ENCODE measurements at regions not wholly inside any gene's neighbourhood (a gene's known extent, or its start where the extent isn't known, plus 50 kb on each side); places are given as distances from the start of the nearest gene placed in this dataset.

GRCh38 chr13:73403355-73404120 lies 344.7 kb downstream of the KLF5 start:
- H3K9me3 ChIP-seq = no peaks in the 10 kb centered on the region

GRCh38 chr13:73401769-73402168 lies 343.0 kb downstream of the KLF5 start:
- no peak for TF ChIP-seq EP300 (IDR thresholded peaks at IDR 0.05)
- TF ChIP-seq CTCF (IDR thresholded peaks at IDR 0.05) = no peak
- no peak for TF ChIP-seq POLR2AphosphoS5 (IDR thresholded peaks at IDR 0.05)
- TF ChIP-seq POLR2A (IDR thresholded peaks at IDR 0.05; ENCODE audit: low read depth) = no peak
- intact Hi-C loops (cut with DNase I) = no loop called here
- DNase-seq (ENCODE audit: extremely low spot score) = no peak
- Histone ChIP-seq H3K27me3 (no peaks in the 10 kb centered on the region), H3K36me3 (no peaks in the 10 kb centered on the region), H3K4me1 (no peaks in the 10 kb centered on the region), H3K27ac (replicated peaks in 1 of 4) (no peak overlapping the region), H3K4me3 (no peak overlapping the region), H3K9me3 (no peaks in the 10 kb centered on the region)
- 67% methylated on average over 2 of the region's 2 CpGs for WGBS

More at GRCh38 chr13:73403355-73404120, 344.7 kb downstream of the KLF5 start:
- H3K36me3 ChIP-seq = no peaks in the 10 kb centered on the region
- no peak overlapping the region for H3K4me3 ChIP-seq
- H3K4me1 ChIP-seq = no peaks in the 10 kb centered on the region
- WGBS = 83% methylated on average over 1 of the region's 1 CpG
- intact Hi-C loops (cut with DNase I) = no loop called here
- no peaks in the 10 kb centered on the region for H3K27me3 ChIP-seq
- no peak for DNase-seq (ENCODE audit: extremely low spot score)
- TF ChIP-seq POLR2A (IDR thresholded peaks at IDR 0.05; ENCODE audit: low read depth) (no peak), CTCF (IDR thresholded peaks at IDR 0.05) (no peak), POLR2AphosphoS5 (IDR thresholded peaks at IDR 0.05) (no peak), EP300 (IDR thresholded peaks at IDR 0.05) (no peak)
- H3K27ac ChIP-seq (replicated peaks in 1 of 4) = no peak overlapping the region

DNA sequence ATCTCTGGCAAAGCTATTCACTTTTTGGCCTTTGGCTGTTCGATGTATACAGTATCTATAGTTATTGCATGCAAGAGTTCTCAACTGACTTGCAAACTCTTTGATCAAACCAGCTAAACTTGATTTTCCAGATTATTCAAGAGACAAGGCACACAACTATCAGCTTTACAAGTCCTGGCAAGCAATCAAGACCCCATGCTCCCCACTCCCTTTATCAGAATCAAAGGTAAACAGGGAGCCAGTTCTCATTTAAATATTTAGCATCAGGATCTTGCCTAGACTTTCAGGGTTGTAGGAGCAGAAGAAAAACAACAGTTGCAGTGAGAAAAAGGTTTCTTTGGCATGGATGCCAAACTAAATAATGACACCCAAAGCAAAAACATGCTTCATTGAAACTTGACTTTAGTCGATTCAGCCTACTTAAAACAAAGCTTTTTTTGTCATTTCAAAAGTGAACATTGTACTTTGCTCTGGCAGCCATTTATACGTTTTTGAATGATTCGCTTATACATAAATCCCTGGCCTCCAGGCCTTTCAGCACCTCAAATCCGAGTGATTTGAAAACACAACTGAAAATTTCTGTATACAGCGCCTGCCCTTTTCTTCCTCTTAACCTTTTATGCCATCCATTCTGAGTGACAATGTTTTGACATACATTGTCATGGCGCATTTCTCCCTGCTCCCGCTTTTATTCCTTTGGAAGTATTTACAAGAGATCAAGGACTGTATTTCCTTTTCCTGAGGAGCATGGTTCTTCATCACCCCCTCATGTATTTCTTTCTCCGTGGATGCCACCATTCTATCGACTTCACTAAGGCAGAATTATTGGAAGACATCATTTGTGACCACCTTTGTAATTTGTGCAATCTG lies 340.8 kb downstream of the KLF5 start:
- H3K4me1 ChIP-seq = no peaks in the 10 kb centered on the region
- H3K27me3 ChIP-seq = no peaks in the 10 kb centered on the region
- intact Hi-C loops (cut with DNase I) = no loop called here
- TF ChIP-seq CTCF (IDR thresholded peaks at IDR 0.05) = no peak
- TF ChIP-seq POLR2AphosphoS5 (IDR thresholded peaks at IDR 0.05) = no peak
- TF ChIP-seq EP300 (IDR thresholded peaks at IDR 0.05) = no peak
- TF ChIP-seq POLR2A (IDR thresholded peaks at IDR 0.05; ENCODE audit: low read depth) = no peak
- H3K27ac ChIP-seq (replicated peaks in 1 of 4) = no peak overlapping the region
- WGBS = 63% methylated on average over 10 of the region's 10 CpGs
- no peaks in the 10 kb centered on the region for H3K36me3 ChIP-seq
- H3K4me3 ChIP-seq = no peak overlapping the region
- no peaks in the 10 kb centered on the region for H3K9me3 ChIP-seq
- DNase-seq (ENCODE audit: extremely low spot score) = no peak

DNA sequence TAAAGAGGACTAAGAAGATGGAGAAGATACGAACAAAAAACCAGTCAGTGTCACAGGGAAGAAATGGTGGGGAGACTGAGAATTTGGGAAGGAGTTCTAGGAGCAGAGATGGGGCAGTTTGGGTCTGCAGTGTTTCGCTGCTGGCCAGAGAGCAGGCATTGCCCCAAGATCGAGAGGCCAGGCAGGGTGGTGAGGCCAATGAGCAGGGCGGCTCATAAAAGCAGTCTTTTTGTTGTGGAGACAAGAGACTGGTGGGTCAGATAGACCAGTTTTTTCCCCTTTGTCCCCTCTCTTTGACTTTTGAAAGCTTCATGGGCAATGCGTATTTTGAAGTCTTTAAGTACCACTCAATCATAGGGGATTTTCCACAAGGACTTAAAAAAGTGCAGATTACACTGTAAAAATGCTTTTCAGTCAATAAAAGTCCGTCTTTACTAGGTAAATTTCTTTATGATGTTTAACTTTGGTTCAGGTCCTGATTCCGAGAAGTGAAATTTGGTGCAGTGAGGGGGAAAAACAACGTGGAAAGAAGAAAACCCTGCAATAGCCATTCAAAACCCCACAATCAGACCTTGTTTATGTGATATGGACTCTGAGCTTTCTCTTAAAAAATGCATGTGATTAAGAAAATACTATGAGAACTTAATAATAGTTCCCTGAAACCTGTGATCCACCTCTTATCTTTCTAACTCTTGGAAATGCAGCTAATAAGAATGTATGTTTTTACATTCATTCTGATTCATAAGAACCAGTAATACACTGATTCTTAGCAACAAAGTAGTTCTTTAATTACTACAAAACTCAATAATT lies 338.9 kb downstream of the KLF5 start:
- Histone ChIP-seq H3K36me3 (no peaks in the 10 kb centered on the region), H3K4me1 (no peaks in the 10 kb centered on the region), H3K27me3 (no peaks in the 10 kb centered on the region), H3K27ac (replicated peaks in 1 of 4) (no peak overlapping the region), H3K9me3 (no peaks in the 10 kb centered on the region), H3K4me3 (no peak overlapping the region)
- DNase-seq (ENCODE audit: extremely low spot score) = no peak
- intact Hi-C loops (cut with DNase I) = no loop called here
- no peak for TF ChIP-seq EP300 (IDR thresholded peaks at IDR 0.05)
- no peak for TF ChIP-seq CTCF (IDR thresholded peaks at IDR 0.05)
- TF ChIP-seq POLR2AphosphoS5 (IDR thresholded peaks at IDR 0.05) = no peak
- no peak for TF ChIP-seq POLR2A (IDR thresholded peaks at IDR 0.05; ENCODE audit: low read depth)
- WGBS = 80% methylated on average over 8 of the region's 8 CpGs

All from esophagus muscularis mucosa (tissue), 4 donors.